Thyroid gland (tissue), 4 donors: ENCODE measurements at regions not wholly inside any gene's neighbourhood (a gene's known extent, or its start where the extent isn't known, plus 50 kb on each side); places are given as distances from the start of the nearest gene placed in this dataset.

ENCODE experiments used
- POLR2A ChIP-seq, 2 donors: fragments of 450-650 bp; IDR thresholded peaks; one replicate each; pipeline ENCODE4 v1.6.1; 2017; ENCODE audit warnings: antibody characterized with exemption in 2 of 2, mild to moderate bottlenecking in 2 of 2, moderate library complexity in 1 of 2
- TF ChIP-seq, protein P1 (sequence below), 6 experiments: fragments of 200-600 bp in 3 of 6; fragments of 450-650 bp in 3 of 6; sonication (generic) in 3 of 6; IDR thresholded peaks; one replicate each; pipeline ENCODE4 v1.5.1; 2016 to 2019; ENCODE audit warnings: antibody characterized with exemption in 6 of 6, mild to moderate bottlenecking in 2 of 6, inconsistent platforms in 1 of 6, moderate library complexity in 1 of 6

DNA sequence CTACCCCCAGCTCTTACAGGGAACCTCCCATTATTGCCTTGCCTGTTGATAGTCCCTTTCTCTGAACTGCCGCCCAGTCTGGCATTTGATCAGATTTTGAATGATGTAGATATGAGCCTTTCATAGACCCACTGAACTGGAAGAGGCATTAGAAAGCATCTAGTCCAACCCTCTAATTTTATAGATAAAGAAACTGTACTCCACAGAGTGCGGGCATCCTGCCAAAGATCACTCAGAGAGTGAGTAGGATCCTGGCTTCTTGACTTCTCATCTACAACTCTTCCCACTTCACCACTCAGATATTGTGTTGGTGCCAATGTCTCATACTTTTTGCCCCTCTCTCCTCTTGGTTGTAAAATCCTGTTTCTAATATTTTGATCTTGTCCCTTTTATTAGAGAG lies 179.2 kb upstream of the BMP2 start:
- TF ChIP-seq, protein P1, sequence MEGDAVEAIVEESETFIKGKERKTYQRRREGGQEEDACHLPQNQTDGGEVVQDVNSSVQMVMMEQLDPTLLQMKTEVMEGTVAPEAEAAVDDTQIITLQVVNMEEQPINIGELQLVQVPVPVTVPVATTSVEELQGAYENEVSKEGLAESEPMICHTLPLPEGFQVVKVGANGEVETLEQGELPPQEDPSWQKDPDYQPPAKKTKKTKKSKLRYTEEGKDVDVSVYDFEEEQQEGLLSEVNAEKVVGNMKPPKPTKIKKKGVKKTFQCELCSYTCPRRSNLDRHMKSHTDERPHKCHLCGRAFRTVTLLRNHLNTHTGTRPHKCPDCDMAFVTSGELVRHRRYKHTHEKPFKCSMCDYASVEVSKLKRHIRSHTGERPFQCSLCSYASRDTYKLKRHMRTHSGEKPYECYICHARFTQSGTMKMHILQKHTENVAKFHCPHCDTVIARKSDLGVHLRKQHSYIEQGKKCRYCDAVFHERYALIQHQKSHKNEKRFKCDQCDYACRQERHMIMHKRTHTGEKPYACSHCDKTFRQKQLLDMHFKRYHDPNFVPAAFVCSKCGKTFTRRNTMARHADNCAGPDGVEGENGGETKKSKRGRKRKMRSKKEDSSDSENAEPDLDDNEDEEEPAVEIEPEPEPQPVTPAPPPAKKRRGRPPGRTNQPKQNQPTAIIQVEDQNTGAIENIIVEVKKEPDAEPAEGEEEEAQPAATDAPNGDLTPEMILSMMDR (IDR thresholded peaks at IDR 0.05), result no peak
- no peak for TF ChIP-seq POLR2A (IDR thresholded peaks at IDR 0.05)
